H1 (cell line): ENCODE measurements at regions not wholly inside any gene's neighbourhood (a gene's known extent, or its start where the extent isn't known, plus 50 kb on each side); places are given as distances from the start of the nearest gene placed in this dataset.

Experiments used
- CTCF ChIA-PET: fragments of 300-600 bp; sonication (Branson Sonifier 250); formaldehyde crosslinking; loops from one replicate; lab custom pipeline; 2021; ENCODE audit not compliant: partially characterized antibody; lab: Charles Lee
- POLR2A ChIA-PET: fragments of 300-600 bp; sonication (Branson Sonifier 250); formaldehyde crosslinking; loops from one replicate; lab custom pipeline; 2021; ENCODE audit warnings: inconsistent platforms; ENCODE audit not compliant: partially characterized antibody; lab: Charles Lee
- DNase-seq, 2 experiments: peaks; one replicate each; pipeline versions ENCODE4 v3.0.0 to v3.0.0-alpha.2; 2010 to 2022; ENCODE audit warnings: low spot score in 2 of 2, low read depth in 1 of 2, mixed read lengths in 1 of 2
- FAIRE-seq: peaks from 2 replicates; lab custom pipeline; 2011; peaks lifted over from hg19 to GRCh38; lab: Jason Lieb, UNC
- H2AFZ ChIP-seq: 2 replicates; pipeline ENCODE4 v1.8.1; 2012; ENCODE audit warnings: low read length, inconsistent platforms
- H2AK5ac ChIP-seq: 2 replicates; pipeline ENCODE4 v1.6.1; 2013; ENCODE audit warnings: low read depth, low read length
- H2BK120ac ChIP-seq: replicated peaks from 2 replicates; pipeline ENCODE3; 2013; ENCODE audit warnings: low read depth, low read length, inconsistent platforms
- H2BK12ac ChIP-seq: 2 replicates; pipeline ENCODE4 v1.6.1; 2013; ENCODE audit warnings: low read depth, low read length
- H2BK15ac ChIP-seq: 2 replicates; pipeline ENCODE4 v1.6.1; 2013; ENCODE audit warnings: low read length
- H2BK20ac ChIP-seq: 2 replicates; pipeline ENCODE4 v1.6.1; 2013; ENCODE audit warnings: low read length
- H2BK5ac ChIP-seq: 2 replicates; pipeline ENCODE4 v1.6.1; 2013; ENCODE audit warnings: low read depth, low read length
- H3K14ac ChIP-seq: 2 replicates; pipeline ENCODE4 v1.6.1; 2013; ENCODE audit warnings: inconsistent platforms; ENCODE audit not compliant: insufficient read length
- H3K18ac ChIP-seq: 2 replicates; pipeline ENCODE4 v1.6.1; 2013; ENCODE audit warnings: low read length; ENCODE audit errors: extremely low read depth
- H3K23ac ChIP-seq: 2 replicates; pipeline ENCODE4 v1.6.1; 2013; ENCODE audit warnings: inconsistent platforms; ENCODE audit not compliant: insufficient read length
- H3K23me2 ChIP-seq: 2 replicates; pipeline ENCODE4 v1.6.1; 2013; ENCODE audit warnings: low read depth, low read length
- H3K27ac ChIP-seq: 2 replicates; pipeline ENCODE4 v1.6.1; 2011; ENCODE audit warnings: low read depth, low read length, inconsistent platforms
- H3K27me3 ChIP-seq, 4 experiments: replicated peaks in 1 of 4; 1 replicate in 1 of 4; 2 replicates in 3 of 4; pipeline versions ENCODE4 v1.6.1 to v1.8.1; 2011 to 2013; ENCODE audit warnings: low read length in 3 of 4, mild to moderate bottlenecking in 3 of 4, inconsistent platforms in 2 of 4, mixed read lengths in 2 of 4, moderate library complexity in 1 of 4; ENCODE audit not compliant: control insufficient read depth in 3 of 4, insufficient read depth in 3 of 4; ENCODE audit errors: extremely low read depth in 1 of 4
- H3K36me3 ChIP-seq, 4 experiments: 2 replicates each; pipeline versions ENCODE4 v1.6.1 to v1.8.1; 2011 to 2013; ENCODE audit warnings: mild to moderate bottlenecking in 4 of 4, low read length in 3 of 4, moderate library complexity in 2 of 4, control low read depth in 1 of 4, inconsistent platforms in 1 of 4; ENCODE audit not compliant: insufficient read depth in 4 of 4, control insufficient read depth in 2 of 4
- H3K4ac ChIP-seq: replicated peaks from 2 replicates; pipeline ENCODE3; 2013; ENCODE audit warnings: low read length, low read depth, mixed read lengths, inconsistent platforms; ENCODE audit not compliant: insufficient read length
- H3K4me1 ChIP-seq, 4 experiments: replicated peaks in 1 of 4; 1 replicate in 1 of 4; 2 replicates in 3 of 4; pipeline versions ENCODE4 v1.6.1 to v1.8.1; 2011 to 2013; ENCODE audit warnings: low read length in 3 of 4, inconsistent platforms in 2 of 4, mixed read lengths in 1 of 4; ENCODE audit not compliant: insufficient read depth in 4 of 4, control insufficient read depth in 3 of 4
- H3K4me2 ChIP-seq, 2 experiments: 2 replicates each; pipeline versions ENCODE4 v1.6.1 to v1.8.1; 2011 to 2013; ENCODE audit warnings: low read depth in 2 of 2, low read length in 2 of 2, control low read depth in 1 of 2, inconsistent platforms in 1 of 2, mild to moderate bottlenecking in 1 of 2; ENCODE audit not compliant: insufficient read depth in 1 of 2
- H3K4me3 ChIP-seq, 4 experiments: fragments of 200-600, 300-600 bp in 1 of 4; sonication (generic), shearing (Covaris generic), sonication (Bioruptor Twin) in 1 of 4; 2 replicates each; pipeline versions ENCODE4 v1.5.1 to v1.8.1; 2011 to 2016; ENCODE audit warnings: low read length in 4 of 4, low read depth in 3 of 4, control low read depth in 2 of 4, inconsistent platforms in 2 of 4, mild to moderate bottlenecking in 2 of 4, mixed read lengths in 1 of 4, moderate library complexity in 1 of 4; ENCODE audit not compliant: insufficient read depth in 2 of 4; ENCODE audit errors: extremely low read depth in 1 of 4
- H3K56ac ChIP-seq: replicated peaks from 2 replicates; pipeline ENCODE3; 2013; ENCODE audit warnings: low read depth, mild to moderate bottlenecking, mixed read lengths, low read length, inconsistent platforms; ENCODE audit not compliant: insufficient read length
- H3K79me1 ChIP-seq: 2 replicates; pipeline ENCODE4 v1.6.1; 2013; ENCODE audit warnings: low read depth, low read length, control low read depth
- H3K79me2 ChIP-seq, 2 experiments: 2 replicates each; pipeline versions ENCODE4 v1.6.1 to v1.8.1; 2012 to 2013; ENCODE audit warnings: low read length in 2 of 2, mild to moderate bottlenecking in 2 of 2, inconsistent platforms in 1 of 2; ENCODE audit not compliant: insufficient read depth in 2 of 2, control insufficient read depth in 1 of 2
- H3K9ac ChIP-seq, 4 experiments: replicated peaks in 1 of 4; 1 replicate in 1 of 4; 2 replicates in 3 of 4; pipeline versions ENCODE4 v1.6.1 to v1.8.1; 2011 to 2013; ENCODE audit warnings: low read depth in 3 of 4, low read length in 3 of 4, control low read depth in 2 of 4, mild to moderate bottlenecking in 2 of 4, moderate library complexity in 2 of 4, inconsistent platforms in 1 of 4; ENCODE audit errors: extremely low read depth in 1 of 4
- H3K9me3 ChIP-seq, 2 experiments: 2 replicates each; pipeline versions ENCODE4 v1.6.1 to v1.8.1; 2012 to 2013; ENCODE audit warnings: mild to moderate bottlenecking in 2 of 2, moderate library complexity in 2 of 2, control low read depth in 1 of 2, inconsistent platforms in 1 of 2, low read depth in 1 of 2, low read length in 1 of 2, mixed read lengths in 1 of 2; ENCODE audit not compliant: insufficient read depth in 2 of 2
- H4K20me1 ChIP-seq, 2 experiments: replicated peaks in 1 of 2; 2 replicates each; pipeline versions ENCODE3 to v1.8.1; 2011 to 2013; ENCODE audit warnings: inconsistent platforms in 2 of 2, low read length in 2 of 2, mild to moderate bottlenecking in 1 of 2; ENCODE audit not compliant: insufficient read depth in 2 of 2, control insufficient read depth in 1 of 2
- H4K5ac ChIP-seq: 2 replicates; pipeline ENCODE4 v1.6.1; 2013; ENCODE audit warnings: low read length, low read depth, mixed read lengths, inconsistent platforms; ENCODE audit not compliant: insufficient read length
- H4K8ac ChIP-seq: 2 replicates; pipeline ENCODE4 v1.8.0; 2013; ENCODE audit warnings: mild to moderate bottlenecking, moderate library complexity, low read length, inconsistent platforms; ENCODE audit not compliant: insufficient read depth; ENCODE audit errors: extremely low read depth
- H4K91ac ChIP-seq: replicated peaks from 2 replicates; pipeline ENCODE3; 2013; ENCODE audit warnings: low read length, mixed read lengths, inconsistent platforms; ENCODE audit not compliant: insufficient read length
- CHD1 ChIP-seq: IDR thresholded peaks from 2 replicates; pipeline ENCODE4 v1.6.1; 2012; ENCODE audit warnings: low read depth, low read length, improper control_type of control experiment
- EGR1 ChIP-seq: IDR thresholded peaks from 2 replicates; pipeline ENCODE4 v1.6.1; 2011; ENCODE audit warnings: low read depth, low read length, borderline replicate concordance
- HDAC2 ChIP-seq, 2 experiments: fragments of 300-600 bp in 1 of 2; sonication (generic) in 1 of 2; IDR thresholded peaks; 2 replicates each; pipeline ENCODE4 v1.6.1; 2011 to 2012; ENCODE audit warnings: low read depth in 2 of 2, low read length in 2 of 2, mild to moderate bottlenecking in 2 of 2, moderate library complexity in 2 of 2, borderline replicate concordance in 1 of 2, inconsistent platforms in 1 of 2
- HDAC6 ChIP-seq: IDR thresholded peaks from one replicate; pipeline ENCODE4 v1.7.1; 2012; ENCODE audit warnings: low read depth, mild to moderate bottlenecking, inconsistent platforms, low read length, moderate library complexity
- JUN ChIP-seq: IDR thresholded peaks from 2 replicates; pipeline ENCODE4 v1.6.1; 2011; ENCODE audit warnings: low read depth, mild to moderate bottlenecking, improper control_type of control experiment, low read length
- POU5F1 ChIP-seq: IDR thresholded peaks from 2 replicates; pipeline ENCODE4 v1.6.1; 2011; ENCODE audit warnings: low read depth, mild to moderate bottlenecking, low read length, moderate library complexity
- RFX5 ChIP-seq: IDR thresholded peaks from 2 replicates; pipeline ENCODE4 v1.6.1; 2011; ENCODE audit warnings: low read depth, low read length, improper control_type of control experiment, borderline replicate concordance
- RNF2 ChIP-seq: fragments of 200-900, 300-1000 bp; sonication (generic); IDR thresholded peaks from 2 replicates; pipeline ENCODE4 v1.7.1; 2016; ENCODE audit warnings: borderline replicate concordance, low read depth, mild to moderate bottlenecking, antibody characterized with exemption, low read length; ENCODE audit not compliant: poor library complexity, severe bottlenecking; ENCODE audit errors: missing control alignments
- RXRA ChIP-seq: IDR thresholded peaks from 2 replicates; pipeline ENCODE4 v1.6.1; 2011; ENCODE audit warnings: low read depth, mild to moderate bottlenecking, low read length, moderate library complexity; ENCODE audit not compliant: insufficient read depth
- SIX5 ChIP-seq: IDR thresholded peaks from 2 replicates; pipeline ENCODE4 v1.6.1; 2011; ENCODE audit warnings: mild to moderate bottlenecking, low read depth, low read length
- SP1 ChIP-seq: IDR thresholded peaks from 2 replicates; pipeline ENCODE4 v1.6.1; 2011; ENCODE audit warnings: low read depth, low read length
- WGBS, 2 experiments: shearing (Covaris generic) in 1 of 2; methylation state at CpG; one replicate each; pipeline versions ENCODE4 v1.1.6 to v1.1.7; 2013 to 2015; ENCODE audit warnings: low lambda C conversion rate in 2 of 2, mixed read lengths in 2 of 2, inconsistent platforms in 1 of 2, low coverage in 1 of 2, missing lambda C conversion rate in 1 of 2; ENCODE audit not compliant: insufficient replicate concordance in 2 of 2, insufficient coverage in 1 of 2, insufficient read length in 1 of 2; ENCODE audit errors: extremely low coverage in 1 of 2, missing lambda C conversion rate in 1 of 2; 5-methylcytosine and 5-hydroxymethylcytosine counted together
- TF ChIP-seq, protein P1 (sequence below): IDR thresholded peaks from 2 replicates; pipeline ENCODE4 v1.6.1; 2012; ENCODE audit warnings: inconsistent platforms

DNA sequence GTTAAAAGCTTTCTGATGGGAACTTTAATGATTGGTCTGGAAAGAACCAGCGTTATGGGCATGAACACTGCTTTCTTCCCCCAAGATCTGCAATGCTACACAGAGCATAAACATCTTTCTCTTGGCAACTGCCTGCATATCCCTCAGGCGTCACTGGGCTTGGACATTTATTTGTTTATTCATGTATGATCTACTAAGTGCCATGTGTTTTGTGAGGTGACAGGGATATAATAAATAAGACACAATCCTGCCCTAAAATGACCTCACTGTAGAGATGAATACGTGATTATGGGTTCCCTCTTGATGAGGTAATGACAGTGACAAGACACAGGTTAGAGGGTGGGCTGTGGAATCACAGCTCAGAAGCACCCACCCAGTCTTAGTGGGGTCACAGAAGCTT is 485.3 kb downstream of the PDCD6IP start:
- no peak overlapping the region for H3K56ac ChIP-seq
- no peak overlapping the region for H3K4me3 ChIP-seq
- H4K91ac ChIP-seq = no peak overlapping the region
- ChIA-PET CTCF (interaction anchor here (0.7 to 1.6 kb wide), 6 partner anchors 13 to 401 kb away, joined by 3 read pairs; no protein-coding TSS in a partner anchor), POLR2A (no interaction called here)
- H3K79me2 ChIP-seq = no peaks in the 10 kb centered on the region
- no peak overlapping the region for H2BK15ac ChIP-seq
- no peak for TF ChIP-seq RNF2
- TF ChIP-seq SIX5 = no peak
- no peak for TF ChIP-seq RXRA
- no peak for TF ChIP-seq EGR1
- TF ChIP-seq RFX5 = no peak
- TF ChIP-seq, protein P1, sequence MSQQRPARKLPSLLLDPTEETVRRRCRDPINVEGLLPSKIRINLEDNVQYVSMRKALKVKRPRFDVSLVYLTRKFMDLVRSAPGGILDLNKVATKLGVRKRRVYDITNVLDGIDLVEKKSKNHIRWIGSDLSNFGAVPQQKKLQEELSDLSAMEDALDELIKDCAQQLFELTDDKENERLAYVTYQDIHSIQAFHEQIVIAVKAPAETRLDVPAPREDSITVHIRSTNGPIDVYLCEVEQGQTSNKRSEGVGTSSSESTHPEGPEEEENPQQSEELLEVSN = no peak
- TF ChIP-seq POU5F1 = no peak
- TF ChIP-seq HDAC2 (IDR thresholded peaks at IDR 0.05; ENCODE audit: borderline replicate concordance in 1 of 2, low read depth in 2 of 2, low read length in 2 of 2) = no peak
- no peak for TF ChIP-seq HDAC6
- no peak for TF ChIP-seq SP1
- no peak for TF ChIP-seq JUN
- TF ChIP-seq CHD1 = no peak
- no peaks in the 10 kb centered on the region for H3K23me2 ChIP-seq
- no peak overlapping the region for H2AFZ ChIP-seq
- no peaks in the 10 kb centered on the region for H3K9me3 ChIP-seq
- DNase-seq (no peak), FAIRE-seq (no peak)
- whole genome bisulfite sequencing, 2 experiments = 89% methylated on average over 3 of the region's 3 CpGs; no CpG with 5 or more reads in 1 of the 2 experiments
- no peak overlapping the region for H2BK5ac ChIP-seq
- H3K18ac ChIP-seq = no peak overlapping the region
- no peak overlapping the region for H3K4ac ChIP-seq
- no peak overlapping the region for H3K9ac ChIP-seq
- no peaks in the 10 kb centered on the region for H4K20me1 ChIP-seq
- no peak overlapping the region for H2BK12ac ChIP-seq
- H3K27me3 ChIP-seq = no peaks in the 10 kb centered on the region
- H2BK120ac ChIP-seq = no peak overlapping the region
- H3K14ac ChIP-seq = no peak overlapping the region
- no peak overlapping the region for H3K4me2 ChIP-seq
- H3K79me1 ChIP-seq = no peaks in the 10 kb centered on the region
- H2BK20ac ChIP-seq = no peak overlapping the region
- no peaks in the 10 kb centered on the region for H3K36me3 ChIP-seq
- H3K23ac ChIP-seq = no peak overlapping the region
- H4K5ac ChIP-seq = no peak overlapping the region
- H4K8ac ChIP-seq = no peak overlapping the region
- H3K4me1 ChIP-seq = no peaks in the 10 kb centered on the region
- no peak overlapping the region for H2AK5ac ChIP-seq
- no peak overlapping the region for H3K27ac ChIP-seq
